Mesenchymal stem cell (in vitro differentiated cells and primary cell): ENCODE measurements at regions not wholly inside any gene's neighbourhood (a gene's known extent, or its start where the extent isn't known, plus 50 kb on each side); places are given as distances from the start of the nearest gene placed in this dataset.

ENCODE experiments used
- DNase-seq: peaks from one replicate; pipeline ENCODE4 v3.0.0-alpha.2; 2013
- H2AFZ ChIP-seq: one replicate; pipeline ENCODE4 v1.6.1; 2013; ENCODE audit warnings: low read depth, mild to moderate bottlenecking, control low read depth, inconsistent platforms, low read length, moderate library complexity
- H2AK5ac ChIP-seq: 2 replicates; pipeline ENCODE4 v1.6.1; 2013; ENCODE audit warnings: low read length, moderate library complexity, mild to moderate bottlenecking, inconsistent platforms; ENCODE audit not compliant: severe bottlenecking
- H2BK120ac ChIP-seq: one replicate; pipeline ENCODE4 v1.6.1; 2013; ENCODE audit warnings: low read depth, mild to moderate bottlenecking, inconsistent platforms, low read length, moderate library complexity
- H2BK12ac ChIP-seq, 2 experiments: one replicate each; pipeline ENCODE4 v1.6.1; 2013; ENCODE audit warnings: inconsistent platforms in 2 of 2, low read length in 2 of 2, mild to moderate bottlenecking in 2 of 2, moderate library complexity in 2 of 2, control low read depth in 1 of 2
- H2BK15ac ChIP-seq: one replicate; pipeline ENCODE4 v1.6.1; 2013; ENCODE audit warnings: mild to moderate bottlenecking, low read depth, inconsistent platforms; ENCODE audit not compliant: poor library complexity, severe bottlenecking
- H2BK5ac ChIP-seq: 2 replicates; pipeline ENCODE4 v1.6.1; 2013; ENCODE audit warnings: low read depth, mild to moderate bottlenecking, low read length, control low read depth, inconsistent platforms; ENCODE audit not compliant: poor library complexity, severe bottlenecking
- H3K14ac ChIP-seq, 2 experiments: one replicate each; pipeline ENCODE4 v1.6.1; 2013; ENCODE audit warnings: inconsistent platforms in 2 of 2, low read length in 2 of 2, control low read depth in 1 of 2, mild to moderate bottlenecking in 1 of 2, moderate library complexity in 1 of 2
- H3K18ac ChIP-seq, 2 experiments: one replicate each; pipeline ENCODE4 v1.6.1; 2013; ENCODE audit warnings: inconsistent platforms in 2 of 2, low read length in 2 of 2, control low read depth in 1 of 2, low read depth in 1 of 2, mild to moderate bottlenecking in 1 of 2
- H3K23ac ChIP-seq, 2 experiments: one replicate each; pipeline ENCODE4 v1.6.1; 2013; ENCODE audit warnings: inconsistent platforms in 2 of 2, low read length in 2 of 2, mild to moderate bottlenecking in 2 of 2, moderate library complexity in 2 of 2, control low read depth in 1 of 2
- H3K27ac ChIP-seq: 2 replicates; pipeline ENCODE4 v1.5.1; 2013; ENCODE audit warnings: mild to moderate bottlenecking, moderate library complexity, low read length, control low read depth, inconsistent platforms; ENCODE audit not compliant: poor library complexity, severe bottlenecking
- H3K27me3 ChIP-seq, 2 experiments: 2 replicates each; pipeline versions ENCODE4 v1.6.1 to v1.7.0; 2013; ENCODE audit warnings: low read length in 2 of 2, mild to moderate bottlenecking in 2 of 2, moderate library complexity in 2 of 2, control low read depth in 1 of 2, inconsistent platforms in 1 of 2; ENCODE audit not compliant: control insufficient read depth in 1 of 2, insufficient read depth in 1 of 2
- H3K36me3 ChIP-seq, 2 experiments: 2 replicates each; pipeline versions ENCODE4 v1.6.1 to v1.7.0; 2013; ENCODE audit warnings: low read length in 2 of 2, control low read depth in 1 of 2, inconsistent platforms in 1 of 2, low read depth in 1 of 2, mild to moderate bottlenecking in 1 of 2; ENCODE audit not compliant: insufficient read depth in 2 of 2, control insufficient read depth in 1 of 2
- H3K4ac ChIP-seq, 2 experiments: one replicate each; pipeline ENCODE4 v1.6.1; 2013; ENCODE audit warnings: inconsistent platforms in 2 of 2, low read length in 2 of 2, mild to moderate bottlenecking in 2 of 2, moderate library complexity in 2 of 2, control low read depth in 1 of 2, low read depth in 1 of 2
- H3K4me1 ChIP-seq: 2 replicates; pipeline ENCODE4 v1.6.1; 2013; ENCODE audit warnings: low read depth, low read length, control low read depth; ENCODE audit not compliant: control insufficient read depth, insufficient read depth
- H3K4me2 ChIP-seq: 2 replicates; pipeline ENCODE4 v1.6.1; 2013; ENCODE audit warnings: low read length, mild to moderate bottlenecking, inconsistent platforms; ENCODE audit not compliant: poor library complexity, severe bottlenecking
- H3K4me3 ChIP-seq, 2 experiments: 2 replicates each; pipeline versions ENCODE4 v1.5.1 to v1.7.0; 2013; ENCODE audit warnings: low read length in 2 of 2, mild to moderate bottlenecking in 2 of 2, control low read depth in 1 of 2, low read depth in 1 of 2; ENCODE audit not compliant: insufficient read depth in 1 of 2
- H3K79me1 ChIP-seq: replicated peaks from 2 replicates; pipeline ENCODE4 v1.6.1; 2013; ENCODE audit warnings: mild to moderate bottlenecking, control low read depth, low read length, inconsistent platforms; ENCODE audit not compliant: poor library complexity, severe bottlenecking
- H3K9ac ChIP-seq: 2 replicates; pipeline ENCODE4 v1.7.0; 2013; ENCODE audit warnings: mild to moderate bottlenecking, low read length, moderate library complexity
- H3K9me3 ChIP-seq: 2 replicates; pipeline ENCODE4 v1.7.0; 2013; ENCODE audit warnings: mild to moderate bottlenecking, low read length; ENCODE audit not compliant: control insufficient read depth
- H4K8ac ChIP-seq: one replicate; pipeline ENCODE4 v1.6.1; 2013; ENCODE audit warnings: inconsistent platforms, mild to moderate bottlenecking, low read length, moderate library complexity
- H4K91ac ChIP-seq: one replicate; pipeline ENCODE4 v1.6.1; 2013; ENCODE audit warnings: mild to moderate bottlenecking, low read length, inconsistent platforms
- WGBS: methylation state at CpG from one replicate; pipeline ENCODE4 v1.1.7; 2013; ENCODE audit warnings: mixed read lengths; 5-methylcytosine and 5-hydroxymethylcytosine counted together

GRCh38 chr11:97989121-97989520 lies 1031.6 kb upstream of the CNTN5 start:
- DNase-seq = no peak
- H3K79me1 ChIP-seq = no peaks in the 10 kb centered on the region
- no CpG with 5 or more reads among the region's 2 CpGs for WGBS
- no peak overlapping the region for H2BK5ac ChIP-seq
- no peak overlapping the region for H2AFZ ChIP-seq
- H4K8ac ChIP-seq = no peak overlapping the region
- H2BK15ac ChIP-seq = no peak overlapping the region
- no peaks in the 10 kb centered on the region for H3K4me1 ChIP-seq
- H3K9ac ChIP-seq = no peak overlapping the region
- H3K9me3 ChIP-seq = no peaks in the 10 kb centered on the region
- no peak overlapping the region for H3K23ac ChIP-seq
- no peak overlapping the region for H3K4ac ChIP-seq
- H3K4me2 ChIP-seq = no peak overlapping the region
- H2BK120ac ChIP-seq = no peak overlapping the region
- no peak overlapping the region for H3K4me3 ChIP-seq
- H4K91ac ChIP-seq = no peak overlapping the region
- no peak overlapping the region for H3K14ac ChIP-seq
- H2BK12ac ChIP-seq = no peak overlapping the region
- no peaks in the 10 kb centered on the region for H3K27me3 ChIP-seq
- no peaks in the 10 kb centered on the region for H3K36me3 ChIP-seq
- no peak overlapping the region for H3K27ac ChIP-seq
- no peak overlapping the region for H3K18ac ChIP-seq
- no peak overlapping the region for H2AK5ac ChIP-seq

DNA sequence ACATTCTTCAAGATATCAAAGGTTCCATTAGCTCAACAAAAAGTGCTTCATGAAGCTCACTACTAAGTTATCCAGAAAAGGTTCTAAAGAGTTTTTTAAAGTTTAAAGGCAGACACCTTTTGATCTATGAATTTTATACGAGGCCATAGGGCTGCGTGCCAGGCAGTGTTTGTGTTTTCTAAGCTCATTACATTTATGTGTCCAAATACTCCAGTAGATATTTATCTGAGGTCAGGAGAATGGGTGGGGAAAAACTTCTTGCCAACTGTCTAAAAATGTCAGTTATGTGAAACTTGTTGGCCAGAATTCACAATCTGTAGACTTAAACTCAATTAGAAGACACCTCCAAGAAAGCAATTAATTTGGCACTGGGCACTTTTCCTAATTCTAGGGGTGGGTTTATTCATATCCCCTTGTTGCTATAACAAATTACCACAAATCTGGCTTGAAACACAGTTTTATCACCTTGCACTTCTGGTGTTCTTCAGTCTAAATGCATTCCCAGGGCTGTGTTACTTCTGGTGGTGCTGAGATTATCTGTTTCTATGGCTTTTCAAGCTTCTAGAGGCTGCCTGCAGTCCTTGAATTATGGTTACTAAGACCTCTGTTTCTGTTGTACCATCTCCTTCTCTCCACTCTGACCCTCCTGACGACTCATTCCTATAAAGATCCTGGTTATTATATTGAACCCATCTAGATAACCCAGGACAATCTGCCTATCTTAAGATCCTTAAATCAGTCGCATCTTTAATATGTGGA lies 1030.4 kb upstream of the CNTN5 start:
- H3K14ac ChIP-seq = no peak overlapping the region
- no peaks in the 10 kb centered on the region for H3K36me3 ChIP-seq
- H3K27ac ChIP-seq = no peak overlapping the region
- no peaks in the 10 kb centered on the region for H3K4me1 ChIP-seq
- H3K23ac ChIP-seq = no peak overlapping the region
- no peak overlapping the region for H2BK5ac ChIP-seq
- peak; percentile 20 for DNase-seq
- H2AK5ac ChIP-seq = no peak overlapping the region
- H4K8ac ChIP-seq = no peak overlapping the region
- H3K4me3 ChIP-seq = no peak overlapping the region
- H3K4ac ChIP-seq = no peak overlapping the region
- no peak overlapping the region for H4K91ac ChIP-seq
- no peak overlapping the region for H2BK12ac ChIP-seq
- no peak overlapping the region for H2AFZ ChIP-seq
- no peak overlapping the region for H3K9ac ChIP-seq
- no peak overlapping the region for H3K4me2 ChIP-seq
- no peaks in the 10 kb centered on the region for H3K79me1 ChIP-seq
- H3K27me3 ChIP-seq = no peaks in the 10 kb centered on the region
- H3K18ac ChIP-seq = no peak overlapping the region
- no peaks in the 10 kb centered on the region for H3K9me3 ChIP-seq
- H2BK120ac ChIP-seq = no peak overlapping the region
- H2BK15ac ChIP-seq = no peak overlapping the region
- WGBS = 43% methylated on average over 2 of the region's 4 CpGs

DNA sequence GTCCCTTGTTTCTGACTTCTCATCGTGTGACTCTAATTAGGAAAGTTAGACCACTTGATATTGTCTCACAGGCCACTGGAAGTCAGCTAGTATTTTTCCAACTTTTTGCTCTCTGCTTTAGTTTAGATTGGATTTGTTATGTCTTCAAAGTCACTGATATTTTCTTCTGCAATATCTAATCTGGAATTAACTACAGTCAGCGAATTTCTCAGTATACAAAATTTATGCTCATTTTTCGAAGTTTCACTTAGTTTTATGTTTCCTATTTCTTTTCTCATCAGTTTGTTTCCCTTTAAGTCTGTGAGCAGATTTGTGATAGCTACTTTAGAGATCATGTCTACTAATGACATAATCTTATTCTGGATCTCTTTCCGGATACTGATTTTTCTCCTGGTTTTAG lies 1027.2 kb upstream of the CNTN5 start:
- Histone ChIP-seq H2BK15ac (no peak overlapping the region), H3K18ac (no peak overlapping the region), H3K23ac (no peak overlapping the region), H3K79me1 (no peaks in the 10 kb centered on the region), H3K36me3 (no peaks in the 10 kb centered on the region), H3K4me3 (no peak overlapping the region), H2AFZ (no peak overlapping the region), H3K9ac (no peak overlapping the region), H2BK120ac (no peak overlapping the region), H3K27ac (no peak overlapping the region), H4K8ac (no peak overlapping the region), H2AK5ac (no peak overlapping the region), H3K4me2 (no peak overlapping the region), H3K27me3 (no peaks in the 10 kb centered on the region), H2BK12ac (no peak overlapping the region), H3K9me3 (no peaks in the 10 kb centered on the region), H2BK5ac (no peak overlapping the region), H4K91ac (no peak overlapping the region), H3K14ac (no peak overlapping the region), H3K4me1 (no peaks in the 10 kb centered on the region), H3K4ac (no peak overlapping the region)
- no peak for DNase-seq
- WGBS = no CpG with 5 or more reads among the region's 4 CpGs

- H2BK120ac ChIP-seq = no peak overlapping the region
- H4K91ac ChIP-seq = no peak overlapping the region
- H3K9me3 ChIP-seq = no peaks in the 10 kb centered on the region
- 90% methylated on average over 2 of the region's 3 CpGs for WGBS
- H3K36me3 ChIP-seq = no peaks in the 10 kb centered on the region
- no peak overlapping the region for H3K4me3 ChIP-seq
- H3K4ac ChIP-seq = no peak overlapping the region
- no peak overlapping the region for H2BK15ac ChIP-seq
- H3K23ac ChIP-seq = no peak overlapping the region
- no peak overlapping the region for H2BK12ac ChIP-seq
- H3K27ac ChIP-seq = no peak overlapping the region
- H3K27me3 ChIP-seq = no peaks in the 10 kb centered on the region
- H2AK5ac ChIP-seq = no peak overlapping the region
- no peaks in the 10 kb centered on the region for H3K4me1 ChIP-seq
- no peak overlapping the region for H2AFZ ChIP-seq
- no peak overlapping the region for H3K9ac ChIP-seq
- no peak overlapping the region for H4K8ac ChIP-seq
- H3K4me2 ChIP-seq = no peak overlapping the region
- no peak for DNase-seq
- H3K79me1 ChIP-seq = no peaks in the 10 kb centered on the region
- H3K18ac ChIP-seq = no peak overlapping the region
- H2BK5ac ChIP-seq = no peak overlapping the region
- no peak overlapping the region for H3K14ac ChIP-seq
Measured at GRCh38 chr11:97995874-97996273, 1024.9 kb upstream of the CNTN5 start.
